Effector CD4-positive, alpha-beta T cell (primary cell): ENCODE measurements at regions not wholly inside any gene's neighbourhood (a gene's known extent, or its start where the extent isn't known, plus 50 kb on each side); places are given as distances from the start of the nearest gene placed in this dataset.
"Not testable (repeated sequence)": the region's sequence is repeated elsewhere in the genome, so short reads cannot be mapped to it uniquely, and the experiment has no call there.

Experiments used
- DNase-seq: peaks from one replicate; pipeline ENCODE4 v3.0.0-alpha.2; 2020

DNA sequence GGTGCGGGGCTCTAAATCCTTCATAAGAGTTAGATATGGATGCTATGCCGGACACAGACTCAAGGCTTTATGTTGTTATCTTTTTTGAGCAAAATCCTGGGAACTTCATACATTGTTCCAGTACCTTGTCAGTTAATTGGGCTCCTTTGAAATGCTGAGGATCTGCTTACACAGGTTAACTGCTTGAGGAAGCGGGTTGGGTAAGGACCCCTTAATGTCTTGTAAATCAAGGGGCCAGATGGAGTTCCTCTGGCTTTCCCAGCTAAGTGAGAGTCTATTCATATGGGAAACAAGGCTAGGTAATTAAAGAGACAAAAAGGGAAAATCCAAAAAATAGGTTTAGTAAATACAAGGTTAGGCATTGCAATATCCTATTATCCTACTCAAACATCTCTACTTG is 141.5 kb downstream of the OR2B2 start:
- no peak for DNase-seq

DNA sequence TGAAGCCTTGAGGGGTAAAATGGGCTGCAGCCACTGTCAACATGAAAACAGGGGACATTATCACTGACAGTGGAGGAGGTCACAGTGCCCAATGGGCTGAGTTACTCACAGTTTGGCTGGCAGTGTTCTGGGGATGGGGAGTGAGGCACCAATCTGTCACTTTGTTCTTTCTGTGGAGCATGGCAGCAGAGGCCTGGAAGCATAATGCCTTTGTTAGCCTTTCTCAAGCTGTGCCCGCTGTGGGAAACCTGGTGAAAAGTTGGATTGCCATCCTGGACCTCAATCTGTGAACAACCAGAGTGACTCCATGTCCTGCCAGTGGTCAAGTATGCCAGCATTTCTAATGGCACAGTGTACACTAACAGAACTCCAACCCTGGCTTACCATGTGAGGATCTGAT is 143.6 kb downstream of the OR2B2 start:
- no peak for DNase-seq

DNA sequence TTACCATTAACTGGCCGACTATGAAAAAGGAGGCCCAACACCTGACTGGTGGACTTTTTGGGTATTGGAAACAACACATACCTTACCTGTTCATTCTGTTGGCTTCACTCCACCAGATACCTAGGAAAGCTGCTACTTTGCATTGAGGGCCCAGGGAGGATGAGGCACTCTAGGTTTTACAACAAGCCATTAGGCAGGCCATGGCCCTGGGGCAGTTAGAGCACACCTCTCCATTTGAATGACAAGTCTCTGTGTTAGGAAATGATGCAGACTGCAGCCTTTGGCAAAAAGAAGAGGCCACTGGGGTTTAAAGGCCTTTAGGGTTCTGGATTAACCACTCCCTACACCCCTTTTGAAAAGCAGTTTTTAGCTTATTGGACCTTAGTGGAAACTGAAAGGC is 144.3 kb downstream of the OR2B2 start:
- no peak for DNase-seq

DNA sequence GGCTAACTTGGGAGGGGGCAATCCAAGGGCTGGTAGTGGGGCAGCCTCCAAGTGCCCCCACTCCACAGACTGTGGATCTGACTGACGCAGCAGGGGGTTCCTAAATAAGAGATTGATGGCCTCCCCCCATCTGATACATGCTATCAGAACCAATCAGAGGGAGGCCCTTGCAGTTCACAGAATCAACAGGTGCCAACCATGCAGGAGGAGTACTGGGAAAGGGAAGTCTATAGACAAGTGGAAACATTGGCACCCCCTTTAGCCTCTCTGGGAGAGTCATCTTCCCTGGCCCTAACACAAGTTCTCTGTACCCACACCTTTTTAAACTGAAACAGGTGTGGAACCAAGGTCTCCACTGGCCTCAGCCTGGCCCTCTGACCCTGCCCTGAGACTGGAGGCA is 145.8 kb downstream of the OR2B2 start:
- no peak for DNase-seq

DNA sequence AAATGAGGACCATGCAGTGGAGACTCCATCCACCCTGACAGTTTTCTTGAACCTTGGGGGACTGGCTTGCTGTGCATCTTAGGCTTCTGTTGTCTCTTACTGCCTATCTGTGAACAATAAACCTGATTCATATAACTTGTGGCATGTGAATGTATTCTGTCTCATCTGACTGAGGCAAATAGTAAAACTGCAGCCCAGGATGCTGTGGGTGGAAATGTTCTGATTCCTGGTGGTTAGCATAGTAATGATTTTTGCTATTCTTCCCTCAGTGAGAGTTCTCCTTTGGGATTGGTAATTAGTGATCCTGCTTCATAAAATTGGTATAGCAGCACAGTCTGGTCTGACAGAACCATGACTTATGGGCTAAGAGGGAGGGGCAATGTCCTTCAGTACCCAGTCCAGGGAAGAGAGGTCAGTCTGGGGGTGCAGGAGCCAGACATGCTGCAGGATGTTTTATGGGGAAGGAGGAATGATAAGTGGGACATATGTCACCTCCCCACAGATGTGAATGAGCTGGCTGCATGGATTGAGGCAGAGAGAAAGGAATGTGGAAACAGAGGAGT is 147.1 kb downstream of the OR2B2 start:
- no peak for DNase-seq

DNA sequence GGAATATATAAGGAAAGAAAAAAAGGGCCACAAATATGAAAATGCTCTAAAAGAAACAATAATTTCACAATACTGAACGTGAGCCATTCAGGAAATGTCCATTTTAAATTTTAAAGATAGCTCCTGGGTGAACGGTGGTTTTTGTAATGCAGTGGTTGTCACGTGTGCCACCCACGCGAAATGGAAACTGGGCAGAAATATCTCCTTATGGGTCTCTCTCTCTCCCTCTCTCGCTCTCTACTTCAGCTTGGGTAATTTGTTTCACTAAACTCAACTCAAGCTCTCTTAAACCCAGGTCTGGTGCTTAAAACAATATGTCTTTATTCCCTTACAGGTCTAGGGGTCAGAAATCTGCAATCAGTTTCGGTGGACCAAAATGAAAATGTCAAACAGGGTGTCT is 150.8 kb downstream of the OR2B2 start:
- DNase-seq = no peak

DNA sequence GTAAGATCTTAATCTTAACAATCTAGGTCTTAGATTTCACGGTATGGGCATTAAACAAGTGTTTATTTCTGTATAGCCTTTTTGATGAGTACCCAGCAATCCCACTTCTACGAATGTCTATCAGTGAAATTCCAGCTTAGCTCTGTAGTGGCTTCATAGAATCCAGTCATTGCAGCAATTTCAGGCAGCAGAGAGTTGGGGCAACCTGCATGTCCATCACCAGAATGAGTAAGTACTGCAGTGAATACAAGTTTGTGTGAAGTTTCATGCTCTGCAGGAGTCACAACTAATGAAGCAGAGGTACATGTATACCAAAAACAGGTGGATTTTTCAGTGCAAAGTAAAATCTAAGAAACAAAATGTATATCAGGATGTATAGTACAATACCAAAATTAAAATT is 151.7 kb downstream of the OR2B2 start:
- no peak for DNase-seq

DNA sequence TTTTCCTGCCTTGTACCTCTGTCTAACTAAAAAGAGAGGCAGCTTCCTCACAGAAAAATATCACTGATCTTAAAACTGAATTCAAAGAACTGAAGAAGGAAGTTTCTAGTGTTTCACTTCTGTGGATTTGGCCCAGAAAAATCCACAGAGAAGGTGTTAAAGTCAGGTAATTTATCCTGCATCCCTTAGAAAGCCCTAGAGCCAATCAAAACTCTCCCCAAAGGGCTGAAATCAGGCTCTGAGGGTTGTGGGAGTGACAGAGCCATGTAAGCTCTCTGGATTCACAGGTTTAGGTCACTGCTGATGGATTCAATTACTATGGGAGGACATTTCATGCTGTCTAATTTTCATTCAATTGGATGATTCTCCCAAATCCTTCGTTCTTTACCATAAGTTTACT is 152.3 kb downstream of the OR2B2 start:
- no peak for DNase-seq

DNA sequence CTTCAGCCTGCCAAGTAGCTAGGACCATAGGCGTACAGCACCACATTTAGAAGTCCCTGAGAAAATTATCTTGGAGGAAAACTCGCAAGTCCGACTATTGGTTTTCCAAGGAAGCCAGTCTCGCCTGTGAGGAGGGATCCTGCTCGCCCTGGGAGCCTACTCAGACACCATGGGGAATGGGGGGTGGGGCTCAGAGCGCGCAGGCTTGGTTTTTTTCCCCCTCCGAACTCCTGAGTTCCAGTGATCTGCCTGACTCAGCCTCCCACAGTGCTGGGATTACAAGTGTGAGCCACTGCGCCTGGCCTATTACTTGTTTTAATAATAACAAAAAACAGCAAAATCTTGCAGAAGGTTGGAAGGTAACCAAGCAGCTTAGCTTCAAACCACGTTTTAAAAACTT is 153.7 kb downstream of the OR2B2 start:
- no peak for DNase-seq

DNA sequence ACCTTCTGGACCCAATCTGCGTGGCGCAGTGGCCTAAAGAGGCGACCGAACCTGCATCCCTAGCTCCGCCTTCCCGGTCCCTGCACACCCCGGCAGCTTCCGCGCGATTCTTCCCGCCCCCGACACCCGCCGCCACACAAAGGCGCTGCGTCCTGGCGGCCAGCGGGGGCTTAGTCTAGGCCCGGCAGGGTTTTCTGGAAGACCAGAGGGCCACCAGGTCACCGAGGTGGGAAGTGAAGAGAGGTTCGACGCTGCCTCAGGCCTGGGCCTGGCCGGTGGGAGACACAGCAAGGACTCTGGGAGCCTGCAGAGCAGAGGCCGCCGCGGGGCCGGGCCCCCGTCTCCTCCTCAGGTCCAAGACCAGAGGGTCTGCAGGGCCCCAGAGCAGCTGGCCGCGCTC is 154.9 kb downstream of the OR2B2 start:
- peak; percentile 31 for DNase-seq

DNA sequence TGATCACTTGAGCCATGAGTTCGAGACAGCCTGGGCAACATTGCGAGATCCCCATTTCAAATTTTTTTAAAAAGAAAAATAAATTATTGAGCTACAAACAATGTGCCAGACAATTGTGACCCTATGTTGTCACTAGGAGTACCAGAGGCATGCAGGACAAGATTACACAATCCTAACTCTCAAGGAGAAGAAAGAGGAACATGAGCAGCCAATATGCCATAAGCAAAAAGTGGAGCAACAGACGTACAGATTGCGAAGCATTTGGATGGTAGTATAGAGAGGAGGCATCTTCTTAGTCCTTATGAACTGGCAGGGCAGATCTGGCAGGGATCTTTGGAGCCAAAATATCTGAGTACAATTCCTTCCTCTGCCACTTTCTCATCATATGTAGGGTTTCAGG is 156.4 kb downstream of the OR2B2 start:
- no peak for DNase-seq

DNA sequence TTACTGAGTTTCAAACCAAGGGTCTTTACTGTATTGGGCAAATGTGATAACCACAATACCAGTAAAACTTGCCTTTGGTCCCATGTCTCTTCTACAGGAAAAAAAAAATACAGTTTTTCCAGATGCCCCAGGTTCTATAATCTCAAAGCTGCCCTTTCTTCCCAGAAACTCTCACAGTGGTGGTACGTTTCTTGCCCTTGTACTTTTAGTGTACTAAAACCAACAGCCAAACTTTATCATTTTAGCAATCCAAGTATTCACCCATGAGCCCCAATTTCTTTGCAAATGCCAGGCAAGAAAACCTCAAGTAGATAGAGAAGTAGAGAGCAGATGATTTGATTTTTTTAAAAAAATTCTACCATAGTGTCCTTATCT is 157.8 kb downstream of the OR2B2 start:
- DNase-seq = no peak

DNA sequence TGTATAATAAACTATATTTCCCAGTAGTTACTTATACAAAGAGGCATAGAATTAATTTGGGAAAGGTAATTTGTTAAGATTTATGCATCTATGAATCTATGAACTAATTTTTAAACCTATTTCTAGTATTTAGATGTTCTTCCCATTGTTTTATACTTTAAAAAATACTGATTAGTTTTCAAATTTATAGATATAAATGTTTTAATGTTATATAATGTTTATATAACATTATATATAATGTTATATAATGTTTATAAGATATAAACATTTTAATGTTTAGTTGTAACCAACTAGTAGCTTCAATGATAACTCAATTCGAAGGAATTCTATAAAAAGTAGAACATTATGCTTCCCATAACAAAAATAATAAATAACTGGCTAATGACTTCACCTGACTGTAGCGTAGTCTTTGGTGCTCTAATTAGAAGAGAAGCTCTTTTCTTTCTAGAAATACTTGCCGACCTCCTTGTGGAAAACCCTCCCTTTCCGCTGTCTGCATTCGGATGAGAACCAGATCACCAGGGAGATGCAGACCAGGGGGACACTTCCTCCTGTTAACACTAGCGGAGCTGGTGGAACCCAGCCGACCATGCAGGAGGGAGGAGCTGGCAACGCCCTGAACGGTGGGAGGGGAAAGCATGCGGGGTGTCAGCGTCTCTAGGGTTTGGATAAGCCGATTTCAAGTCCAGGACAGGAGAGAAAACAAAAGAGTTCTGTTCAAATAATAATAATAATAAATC is 158.4 kb downstream of the OR2B2 start:
- DNase-seq = peak; percentile 25

DNA sequence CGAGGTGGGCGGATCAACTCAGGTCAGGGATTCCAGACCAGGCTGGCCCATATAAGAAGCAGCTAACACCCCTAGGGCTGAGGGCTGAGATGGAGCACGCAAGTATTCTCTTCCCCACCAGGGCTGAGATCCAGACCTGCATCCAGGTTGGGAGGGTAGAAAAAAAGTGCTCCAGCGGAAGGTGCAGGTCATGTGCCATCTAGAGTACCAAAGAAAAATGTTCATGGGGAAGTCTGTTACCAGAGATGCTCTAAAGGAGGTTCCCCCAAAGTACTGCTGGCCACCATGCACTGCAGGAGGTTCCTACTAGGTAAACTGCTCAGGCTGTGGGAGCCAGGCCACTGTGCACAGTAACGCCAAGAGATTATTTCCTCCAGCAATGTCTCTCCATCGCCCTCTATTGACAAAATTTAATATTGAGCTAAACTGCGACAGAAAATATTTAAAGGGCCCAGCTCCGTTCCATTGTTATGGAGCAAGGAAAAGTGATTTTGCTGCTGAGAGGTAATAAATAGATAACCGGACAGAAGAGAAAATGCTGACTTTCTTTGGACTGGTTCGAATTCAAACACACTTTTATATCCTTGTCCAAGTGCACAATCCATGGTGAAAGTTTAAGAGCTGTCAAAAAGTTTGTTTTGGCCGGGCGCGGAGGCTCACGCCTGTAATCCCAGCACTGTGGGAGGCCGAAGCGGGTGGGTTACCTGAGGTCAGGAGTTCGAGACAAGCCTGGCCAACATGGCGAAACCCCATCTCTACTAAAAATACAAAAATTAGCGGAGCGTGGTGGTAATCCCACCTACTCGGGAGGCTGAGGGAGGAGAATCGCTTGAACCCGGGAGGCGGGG is 159.9 kb downstream of the OR2B2 start:
- peak; percentile 32 for DNase-seq

DNA sequence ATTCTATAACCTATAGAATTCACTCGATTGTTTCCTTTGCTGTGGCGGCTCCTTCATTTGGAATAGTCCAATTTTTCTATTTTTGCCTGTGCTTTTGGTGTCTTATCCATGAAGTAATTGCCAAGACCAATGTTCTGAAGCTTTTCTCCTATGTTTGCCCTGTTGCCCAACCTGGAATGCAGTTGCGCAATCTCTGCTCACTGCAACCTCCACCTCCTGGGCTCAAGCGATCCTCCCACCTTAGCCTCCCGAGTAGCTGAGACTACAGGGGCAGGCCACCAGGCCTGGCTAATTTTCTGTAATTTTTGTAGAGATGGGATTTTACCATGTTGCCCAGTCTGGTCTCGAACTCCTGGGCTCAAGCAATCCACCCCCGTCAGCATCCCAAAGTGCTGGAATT is 163.5 kb downstream of the OR2B2 start:
- DNase-seq = no peak

DNA sequence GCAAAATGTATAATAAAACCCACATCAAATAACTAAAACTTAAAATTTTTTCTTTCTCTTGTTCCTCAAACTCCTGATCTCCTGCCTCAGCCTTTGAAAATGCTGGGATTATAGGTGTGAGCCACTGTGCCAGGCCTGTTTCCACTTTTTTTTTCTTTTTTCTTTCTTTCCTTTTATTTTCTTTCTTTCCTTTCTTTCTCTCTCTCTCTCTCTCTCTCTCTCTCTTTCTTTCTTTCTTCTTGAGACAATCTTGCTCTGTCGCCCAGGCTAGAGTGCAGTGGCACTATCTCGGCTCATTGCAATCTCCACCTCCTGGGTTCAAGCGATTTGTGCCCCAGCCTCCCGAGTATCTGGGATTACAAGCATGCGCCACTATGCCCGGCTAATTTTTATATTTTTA is 164.6 kb downstream of the OR2B2 start:
- no peak for DNase-seq

DNA sequence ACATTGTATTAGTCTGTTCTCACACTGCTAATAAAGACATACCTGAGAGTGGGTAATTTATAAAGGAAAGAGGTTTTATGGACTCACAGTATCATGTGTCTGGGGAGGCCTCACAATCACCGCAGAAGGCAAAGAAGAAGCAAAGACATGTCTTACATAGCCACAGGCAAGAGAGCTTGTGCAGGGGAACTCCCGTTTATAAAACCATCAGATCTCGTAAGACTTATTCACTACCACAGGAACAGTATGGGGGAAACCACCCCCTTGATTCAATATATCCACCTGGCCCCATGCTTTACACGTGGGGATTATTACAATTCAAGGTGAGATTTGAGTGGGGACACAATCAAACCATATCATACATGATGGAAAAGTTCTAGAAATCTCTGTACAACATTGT is 165.3 kb downstream of the OR2B2 start:
- not testable (repeated sequence) for DNase-seq

DNA sequence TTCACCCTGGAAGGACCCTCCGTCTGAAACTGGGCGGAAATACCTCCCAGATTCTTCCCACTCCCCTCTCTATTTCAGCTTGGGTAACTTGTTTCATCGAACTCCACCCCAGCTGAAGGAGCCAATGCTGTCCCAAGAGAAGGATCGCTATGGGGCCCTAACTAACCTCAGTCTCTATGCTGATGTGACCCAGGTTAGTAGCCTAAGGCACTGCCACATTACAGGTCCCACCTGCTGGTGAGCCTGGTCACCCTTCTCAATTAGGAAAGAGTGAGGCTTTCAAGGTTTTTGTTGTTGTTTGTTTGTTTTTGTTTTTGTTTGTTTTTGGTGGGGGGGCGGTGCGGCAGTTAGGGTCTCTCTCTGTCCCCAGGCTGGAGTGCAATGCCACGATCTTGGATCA is 168.4 kb downstream of the OR2B2 start:
- no peak for DNase-seq

DNA sequence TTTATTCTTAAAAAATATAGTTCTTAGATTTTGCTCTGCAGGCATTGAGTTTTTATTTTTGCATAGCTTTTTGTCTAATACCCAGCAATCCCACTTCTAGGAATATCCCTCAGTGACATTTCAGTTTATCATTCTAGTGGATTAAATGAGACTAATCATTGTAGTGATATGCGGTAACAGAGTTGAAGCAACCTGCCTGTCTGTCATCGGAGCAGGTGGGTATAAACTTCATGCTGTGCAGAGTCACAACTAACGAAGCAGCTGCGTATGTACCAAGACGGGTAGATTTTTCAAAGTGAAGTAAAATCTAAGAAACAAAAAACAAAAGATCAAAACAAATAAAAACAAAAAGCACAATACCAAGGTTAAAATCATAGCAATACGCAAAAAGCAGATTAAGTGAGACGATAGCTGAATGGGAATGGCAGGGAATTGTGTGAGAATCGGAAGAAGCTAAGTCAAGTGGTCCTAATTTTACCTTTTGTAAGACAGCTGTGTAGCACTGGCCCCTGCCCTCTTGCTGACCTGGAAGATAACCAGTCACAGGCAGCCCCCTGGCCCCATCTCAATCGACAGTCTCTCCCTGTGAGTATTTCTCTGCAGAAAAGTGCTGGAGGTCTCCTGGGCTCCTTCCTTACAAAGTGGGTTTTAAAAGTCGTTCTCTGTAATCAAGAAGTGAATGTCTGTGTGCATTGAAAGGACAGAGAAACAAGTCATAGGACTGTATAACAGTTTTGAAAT is 169.2 kb downstream of the OR2B2 start:
- no peak for DNase-seq

DNA sequence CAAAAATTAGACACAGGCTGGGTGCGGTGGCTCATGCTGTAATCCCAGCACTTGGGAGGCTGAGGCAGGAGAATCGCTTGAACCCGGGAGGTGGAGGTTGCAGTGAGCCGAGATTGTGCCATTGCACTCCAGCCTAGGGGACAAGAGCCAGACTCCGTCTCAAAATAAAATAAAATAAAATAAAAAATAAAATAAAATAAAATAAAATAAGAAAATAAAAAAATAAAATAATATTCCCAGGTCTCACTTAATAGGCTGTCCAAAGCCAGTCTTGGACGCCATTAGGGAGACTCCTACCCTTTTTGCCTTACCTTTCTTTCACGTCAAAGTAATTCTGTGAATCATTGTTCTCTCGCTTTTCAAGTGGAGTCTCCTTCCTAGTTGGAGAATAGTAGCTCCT is 172.3 kb downstream of the OR2B2 start:
- not testable (repeated sequence) for DNase-seq

DNA sequence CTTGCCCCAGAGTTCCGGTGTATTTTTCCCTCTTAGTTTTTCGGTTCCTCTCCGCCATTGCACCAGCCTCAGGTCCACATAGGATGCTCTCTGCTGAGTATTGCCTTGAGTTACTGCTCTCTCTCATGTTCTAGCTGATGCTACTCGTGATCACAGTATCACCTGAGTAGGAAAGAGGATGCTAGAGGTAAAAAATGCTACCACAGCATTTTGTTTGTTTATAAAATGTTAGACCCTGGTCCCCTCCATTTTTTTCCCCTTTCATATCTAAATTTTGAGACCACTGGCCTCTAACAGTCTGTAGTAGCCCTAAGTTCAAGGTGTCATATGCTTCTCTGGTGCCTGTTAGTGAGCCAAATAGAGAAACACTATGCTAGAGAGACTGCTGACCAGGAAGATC is 175.5 kb downstream of the OR2B2 start:
- DNase-seq = no peak

DNA sequence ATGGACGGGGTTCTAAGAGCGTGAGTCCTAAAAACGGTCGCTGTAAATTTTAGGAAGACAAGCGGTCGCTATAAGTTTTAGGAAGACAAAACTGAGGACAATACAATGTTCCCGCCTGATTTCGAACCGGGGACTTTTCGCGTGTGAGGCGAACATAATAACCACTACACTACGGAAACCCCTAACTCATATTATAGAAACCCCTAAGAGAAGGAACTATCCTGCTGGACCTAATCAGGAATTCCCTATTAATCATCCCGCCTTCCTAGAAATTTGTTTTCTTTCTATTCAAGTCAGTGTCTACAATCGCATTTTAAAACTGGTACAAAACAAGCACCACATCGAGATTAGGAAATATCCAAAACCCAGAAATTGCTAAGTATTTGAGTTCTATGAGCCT is 183.8 kb downstream of the OR2B2 start:
- no peak for DNase-seq

DNA sequence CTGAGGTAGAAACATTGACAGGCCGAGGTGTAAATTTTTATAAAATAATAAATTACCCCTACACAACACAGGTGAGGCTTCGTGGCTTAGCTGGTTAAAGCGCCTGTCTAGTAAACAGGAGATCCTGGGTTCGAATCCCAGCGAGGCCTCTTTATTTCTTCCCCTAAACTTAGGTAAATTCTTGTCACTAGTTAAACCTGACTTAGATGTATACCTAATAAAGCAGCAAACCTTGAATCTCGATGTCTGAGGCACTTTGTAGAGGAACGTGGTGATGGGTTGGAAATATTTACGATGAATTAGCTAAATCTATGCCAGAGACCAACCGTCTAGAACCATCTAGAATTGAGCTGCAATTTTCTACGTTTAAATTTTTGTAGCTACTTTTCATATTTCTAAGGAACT is 185.6 kb downstream of the OR2B2 start:
- no peak for DNase-seq
